Lower lobe of right lung (tissue), 2 donors: ENCODE measurements at regions not wholly inside any gene's neighbourhood (a gene's known extent, or its start where the extent isn't known, plus 50 kb on each side); places are given as distances from the start of the nearest gene placed in this dataset.

ENCODE experiments used
- ATAC-seq, 2 donors: fragments of 200-7000 bp; cut with Tn5 transposase; one replicate each; pipeline ENCODE4 v1.9.1; 2020 to 2022; ENCODE audit warnings: mild to moderate bottlenecking in 2 of 2, moderate library complexity in 2 of 2
- DNase-seq: peaks from one replicate; pipeline ENCODE4 v3.0.0-alpha.2; 2020
- H3K27ac ChIP-seq: fragments of 200-600 bp; one replicate; pipeline ENCODE4 v1.8.0; 2022
- H3K27me3 ChIP-seq: fragments of 200-600 bp; one replicate; pipeline ENCODE4 v1.8.0; 2022; ENCODE audit warnings: low read depth
- H3K36me3 ChIP-seq: fragments of 200-600 bp; one replicate; pipeline ENCODE4 v1.8.0; 2022; ENCODE audit warnings: mild to moderate bottlenecking
- H3K4me1 ChIP-seq: fragments of 200-600 bp; one replicate; pipeline ENCODE4 v1.8.0; 2022
- H3K4me3 ChIP-seq: fragments of 200-600 bp; one replicate; pipeline ENCODE4 v1.8.0; 2022; ENCODE audit warnings: mild to moderate bottlenecking
- H3K9me3 ChIP-seq: fragments of 200-600 bp; one replicate; pipeline ENCODE4 v1.8.0; 2022
- CTCF ChIP-seq: fragments of 200-600 bp; IDR thresholded peaks from one replicate; pipeline ENCODE4 v1.8.0; 2022; ENCODE audit warnings: antibody characterized with exemption, mild to moderate bottlenecking
- intact Hi-C: fragments of 100-400 bp; cut with DNase I; formaldehyde crosslinking; loops from one replicate; pipeline ENCODE4 v1.11.0; 2022
- donor health status: DM: no; HTN: yes; CAD: no; lungs with severe emphysema.

GRCh38 chr14:79989990-79990389 is 221.3 kb downstream of the DIO2 start:
- no peak for TF ChIP-seq CTCF
- Histone ChIP-seq H3K4me3 (no peak overlapping the region), H3K4me1 (no peaks in the 10 kb centered on the region), H3K27me3 (no peaks in the 10 kb centered on the region), H3K27ac (no peak overlapping the region), H3K36me3 (no peaks in the 10 kb centered on the region), H3K9me3 (no peaks in the 10 kb centered on the region)
- intact Hi-C loops = no loop called here
- DNase-seq = no peak
- no peak for ATAC-seq

- TF ChIP-seq CTCF = no peak
- Histone ChIP-seq H3K4me1 (no peaks in the 10 kb centered on the region), H3K27me3 (no peaks in the 10 kb centered on the region), H3K36me3 (no peaks in the 10 kb centered on the region), H3K9me3 (no peaks in the 10 kb centered on the region), H3K4me3 (no peak overlapping the region), H3K27ac (no peak overlapping the region)
- no peak for ATAC-seq
- intact Hi-C loops = no loop called here
- no peak for DNase-seq
Observed at GRCh38 chr14:79986251-79986650, 225.1 kb downstream of the DIO2 start.

DNA sequence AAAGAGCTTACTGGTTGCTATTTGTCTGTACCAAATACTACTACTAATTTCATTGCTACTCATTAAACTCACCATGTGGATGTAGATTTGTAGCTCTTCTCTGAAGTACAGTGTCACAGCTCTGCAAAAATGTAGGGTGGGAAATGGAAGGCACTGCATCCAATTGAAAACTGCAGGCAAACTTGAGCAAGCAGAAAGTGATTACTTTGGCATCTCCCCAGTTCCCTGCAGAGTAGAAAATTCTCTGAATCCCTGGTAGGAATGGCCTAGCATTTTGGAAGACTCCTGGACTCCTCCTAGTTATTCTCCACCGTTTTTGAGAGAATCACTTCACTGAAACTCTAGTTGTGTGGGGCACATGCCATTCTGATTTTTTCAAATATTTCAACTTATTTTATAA is 239.1 kb downstream of the DIO2 start:
- H3K36me3 ChIP-seq = no peaks in the 10 kb centered on the region
- DNase-seq = no peak
- H3K27me3 ChIP-seq = no peaks in the 10 kb centered on the region
- no peaks in the 10 kb centered on the region for H3K4me1 ChIP-seq
- no peak overlapping the region for H3K4me3 ChIP-seq
- intact Hi-C loops = no loop called here
- ATAC-seq = no peak
- H3K27ac ChIP-seq = no peak overlapping the region
- no peak for TF ChIP-seq CTCF
- H3K9me3 ChIP-seq = no peaks in the 10 kb centered on the region

DNA sequence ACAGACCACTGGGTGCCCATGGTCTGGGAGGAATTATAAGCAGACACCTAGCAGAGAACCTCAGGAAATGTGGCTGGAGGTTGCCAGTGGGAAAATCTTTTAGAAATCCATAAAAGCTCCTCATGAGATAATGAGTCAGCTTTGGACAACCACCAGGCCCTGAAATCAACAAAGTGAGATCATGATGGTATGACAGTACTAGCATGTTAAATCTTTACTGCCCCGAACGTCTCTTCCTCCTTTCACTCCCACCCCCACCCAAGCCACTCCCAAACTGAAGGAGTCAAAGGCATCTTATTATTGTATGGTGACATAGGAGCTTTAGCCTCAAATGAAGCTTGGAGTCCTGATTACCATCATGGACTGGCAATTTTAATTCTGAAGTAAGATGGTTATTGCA is 240.0 kb downstream of the DIO2 start:
- ATAC-seq = no peak
- intact Hi-C loops = no loop called here
- Histone ChIP-seq H3K9me3 (no peaks in the 10 kb centered on the region), H3K4me3 (no peak overlapping the region), H3K36me3 (no peaks in the 10 kb centered on the region), H3K27me3 (no peaks in the 10 kb centered on the region), H3K27ac (no peak overlapping the region), H3K4me1 (no peaks in the 10 kb centered on the region)
- no peak for TF ChIP-seq CTCF
- DNase-seq = no peak

DNA sequence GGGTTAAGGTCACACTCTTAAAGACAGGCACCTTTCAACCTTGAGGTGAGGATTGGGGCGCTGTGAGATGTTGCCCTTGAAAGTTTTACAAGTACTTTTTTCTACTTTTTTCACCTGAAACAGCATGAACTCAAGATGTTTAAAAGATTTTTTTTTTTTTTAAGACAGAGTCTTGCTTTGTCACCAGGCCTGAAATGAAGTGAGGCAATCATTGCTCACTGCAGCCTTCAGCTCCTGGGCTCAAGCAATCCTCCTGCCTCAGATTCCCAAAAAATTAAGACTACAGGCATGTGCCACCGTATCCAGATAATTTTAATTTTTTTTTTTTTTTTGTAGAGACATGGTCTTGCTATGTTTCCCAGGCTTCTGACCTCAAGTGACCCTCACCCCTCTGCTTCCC is 243.9 kb downstream of the DIO2 start:
- intact Hi-C loops = no loop called here
- ATAC-seq = no peak

More for the DNA sequence above, 243.9 kb downstream of the DIO2 start:
- no peak for DNase-seq
- Histone ChIP-seq H3K27ac (no peak overlapping the region), H3K36me3 (no peaks in the 10 kb centered on the region), H3K4me3 (no peak overlapping the region), H3K27me3 (no peaks in the 10 kb centered on the region), H3K4me1 (no peaks in the 10 kb centered on the region), H3K9me3 (no peaks in the 10 kb centered on the region)
- no peak for TF ChIP-seq CTCF
